ENCODE measurements at regions not wholly inside any gene's neighbourhood (a gene's known extent, or its start where the extent isn't known, plus 50 kb on each side); places are given as distances from the start of the nearest gene placed in this dataset.

DNA sequence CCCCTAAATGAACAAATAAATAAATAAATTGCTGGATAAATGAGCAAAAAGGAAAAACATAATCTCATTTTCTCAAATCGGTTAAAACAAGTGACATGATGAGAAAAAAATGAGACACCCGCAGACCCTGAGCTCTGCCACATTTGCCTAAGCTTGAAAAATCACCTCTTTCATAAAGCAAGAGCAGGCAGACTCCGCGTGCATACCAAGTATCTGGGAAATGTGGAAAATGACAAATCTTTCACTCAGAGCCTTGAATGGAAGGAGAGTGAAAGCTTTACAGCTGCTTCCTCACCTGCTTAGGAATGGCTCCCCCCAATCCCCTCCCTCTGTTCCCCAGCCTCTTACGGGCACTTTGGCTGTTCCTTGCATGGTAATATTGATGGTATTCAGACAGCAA, 355.5 kb upstream of the SUCLG2 start:
- no TSS peak for BruUV-seq (replicated peaks)

More for the DNA sequence above, 355.5 kb upstream of the SUCLG2 start:
- DNase-seq (ENCODE audit: low read depth, low spot score) = no peak
- FAIRE-seq = no peak
- TF ChIP-seq GATA2 (IDR thresholded peaks at IDR 0.05; ENCODE audit: insufficient read depth, insufficient read length, low read depth, low read length) (no peak), FOS (IDR thresholded peaks at IDR 0.05; ENCODE audit: borderline replicate concordance, insufficient read depth, low read length) (no peak), POLR2A (IDR thresholded peaks at IDR 0.05; ENCODE audit: low read depth, low read length) (no peak), POLR2AphosphoS5 (IDR thresholded peaks at IDR 0.05; ENCODE audit: insufficient read depth, low read depth, low read length) (no peak), EZH2 (IDR thresholded peaks at IDR 0.05; ENCODE audit: borderline replicate concordance, low read depth, low read length, severe bottlenecking) (no peak), JUN (IDR thresholded peaks at IDR 0.05; ENCODE audit: borderline replicate concordance, insufficient read depth, insufficient read length, low read depth) (no peak), MYC (IDR thresholded peaks at IDR 0.05; ENCODE audit: low read depth, low read length) (no peak)
- TF ChIP-seq, protein P1, sequence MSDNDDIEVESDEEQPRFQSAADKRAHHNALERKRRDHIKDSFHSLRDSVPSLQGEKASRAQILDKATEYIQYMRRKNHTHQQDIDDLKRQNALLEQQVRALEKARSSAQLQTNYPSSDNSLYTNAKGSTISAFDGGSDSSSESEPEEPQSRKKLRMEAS (IDR thresholded peaks at IDR 0.05; ENCODE audit: insufficient read depth, insufficient read length) = no peak
- TF ChIP-seq, protein P2, sequence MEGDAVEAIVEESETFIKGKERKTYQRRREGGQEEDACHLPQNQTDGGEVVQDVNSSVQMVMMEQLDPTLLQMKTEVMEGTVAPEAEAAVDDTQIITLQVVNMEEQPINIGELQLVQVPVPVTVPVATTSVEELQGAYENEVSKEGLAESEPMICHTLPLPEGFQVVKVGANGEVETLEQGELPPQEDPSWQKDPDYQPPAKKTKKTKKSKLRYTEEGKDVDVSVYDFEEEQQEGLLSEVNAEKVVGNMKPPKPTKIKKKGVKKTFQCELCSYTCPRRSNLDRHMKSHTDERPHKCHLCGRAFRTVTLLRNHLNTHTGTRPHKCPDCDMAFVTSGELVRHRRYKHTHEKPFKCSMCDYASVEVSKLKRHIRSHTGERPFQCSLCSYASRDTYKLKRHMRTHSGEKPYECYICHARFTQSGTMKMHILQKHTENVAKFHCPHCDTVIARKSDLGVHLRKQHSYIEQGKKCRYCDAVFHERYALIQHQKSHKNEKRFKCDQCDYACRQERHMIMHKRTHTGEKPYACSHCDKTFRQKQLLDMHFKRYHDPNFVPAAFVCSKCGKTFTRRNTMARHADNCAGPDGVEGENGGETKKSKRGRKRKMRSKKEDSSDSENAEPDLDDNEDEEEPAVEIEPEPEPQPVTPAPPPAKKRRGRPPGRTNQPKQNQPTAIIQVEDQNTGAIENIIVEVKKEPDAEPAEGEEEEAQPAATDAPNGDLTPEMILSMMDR (IDR thresholded peaks at IDR 0.05; ENCODE audit: extremely low read depth in 1 of 2, insufficient read depth in 1 of 2, low read depth in 1 of 2, low read length in 2 of 2) = no peak
- Histone ChIP-seq H3K9ac (replicated peaks; ENCODE audit: extremely low read depth, insufficient read depth, low read length) (no peak overlapping the region), H2AFZ (ENCODE audit: low read depth, low read length) (no peak overlapping the region), H3K4me1 (ENCODE audit: control insufficient read depth, extremely low read depth, insufficient read depth, low read length) (no peaks in the 10 kb centered on the region), H3K36me3 (ENCODE audit: control insufficient read depth in 2 of 2, extremely low read depth in 1 of 2, insufficient read depth in 2 of 2, low read length in 2 of 2) (no peaks in the 10 kb centered on the region), H3K4me3 (replicated peaks in 1 of 3; ENCODE audit: insufficient read depth in 1 of 3, low read depth in 1 of 3, low read length in 3 of 3) (no peak overlapping the region), H3K27me3 (ENCODE audit: control insufficient read depth in 2 of 2, insufficient read depth in 2 of 2, low read length in 2 of 2) (no peaks in the 10 kb centered on the region), H3K27ac (ENCODE audit: insufficient read depth, low read depth, low read length) (no peak overlapping the region), H3K79me2 (ENCODE audit: control insufficient read depth, insufficient read depth, low read length) (no peaks in the 10 kb centered on the region), H4K20me1 (replicated peaks; ENCODE audit: control insufficient read depth, extremely low read depth, insufficient read depth, low read length) (no peaks in the 10 kb centered on the region), H3K4me2 (ENCODE audit: insufficient read depth, low read length) (no peak overlapping the region), H3K9me1 (replicated peaks; ENCODE audit: control insufficient read depth, extremely low read depth, insufficient read depth, low read length) (no peaks in the 10 kb centered on the region), H3K9me3 (replicated peaks; ENCODE audit: control insufficient read depth, insufficient read depth, low read length) (no peaks in the 10 kb centered on the region)
- intact Hi-C loops (cut with micrococcal nuclease) (no loop called here), dilution Hi-C loops (cut with MboI; ENCODE audit: extremely low pct_ligation_motif_present, low sequenced_read_pairs) (no loop called here)
- ChIA-PET CTCF (no interaction called here), POLR2A (no interaction called here)

Data from endothelial cell of umbilical vein (primary cell).